Astrocyte (in vitro differentiated cells and primary cell): ENCODE measurements at regions not wholly inside any gene's neighbourhood (a gene's known extent, or its start where the extent isn't known, plus 50 kb on each side); places are given as distances from the start of the nearest gene placed in this dataset.

Source experiments
- CTCF ChIP-seq: IDR thresholded peaks from 2 replicates; pipeline ENCODE4 v1.5.1; 2011; ENCODE audit warnings: low read depth, mild to moderate bottlenecking, inconsistent platforms, low read length, moderate library complexity; ENCODE audit not compliant: insufficient read depth
- EZH2 ChIP-seq: IDR thresholded peaks from 2 replicates; pipeline ENCODE4 v1.6.1; 2012; ENCODE audit warnings: mild to moderate bottlenecking, low read length, inconsistent platforms; ENCODE audit not compliant: insufficient read depth

DNA sequence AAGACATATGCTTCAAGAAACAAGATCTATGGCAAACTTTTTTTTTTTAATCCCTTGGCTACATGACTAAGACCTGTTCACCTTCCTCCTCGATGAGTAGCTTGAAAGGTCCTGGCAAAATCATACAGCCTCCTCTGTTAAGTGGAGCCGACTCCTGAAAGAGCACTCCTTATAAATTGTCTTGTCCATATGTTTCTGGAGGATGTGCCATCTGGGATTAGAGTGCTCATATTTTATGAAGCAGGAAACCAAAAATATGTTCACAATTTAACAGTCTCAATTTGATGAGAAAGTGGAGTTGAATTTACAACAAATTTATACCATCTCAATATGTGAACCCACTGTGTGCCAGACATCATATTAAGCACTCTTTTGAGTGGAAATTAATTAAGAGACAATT is 912.1 kb upstream of the FAT3 start:
- TF ChIP-seq EZH2 (no peak), CTCF (no peak)
